HG03378 (cell line): ENCODE measurements at regions not wholly inside any gene's neighbourhood (a gene's known extent, or its start where the extent isn't known, plus 50 kb on each side); places are given as distances from the start of the nearest gene placed in this dataset.
"Not testable (repeated sequence)": the region's sequence is repeated elsewhere in the genome, so short reads cannot be mapped to it uniquely, and the experiment has no call there.

Source experiments
- ATAC-seq: cut with Tn5 transposase; IDR thresholded peaks from one replicate; pipeline ENCODE4 v1.9.1; 2021; ENCODE audit warnings: mild to moderate bottlenecking, moderate library complexity; ENCODE audit not compliant: unreplicated experiment

DNA sequence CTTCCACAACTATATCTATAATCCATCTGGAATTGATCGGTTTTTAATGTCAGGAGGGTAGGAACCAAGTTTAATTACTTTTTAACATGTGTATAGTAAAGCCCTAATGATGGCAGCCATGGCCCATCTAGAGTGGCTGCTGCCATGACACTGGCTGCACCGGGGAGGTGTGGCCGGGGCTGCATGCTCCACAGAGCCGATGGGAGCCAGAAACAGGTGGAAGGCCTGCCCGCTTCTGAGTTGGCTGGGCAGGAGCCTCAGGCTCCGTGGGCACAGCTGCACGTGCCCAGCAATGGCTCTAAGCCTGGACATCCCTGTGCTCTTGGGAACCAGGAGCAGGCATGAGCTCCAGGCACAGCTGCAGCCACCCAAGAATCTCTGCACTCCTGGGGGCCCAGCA is 73.0 kb downstream of the GBP6 start:
- no peak for ATAC-seq

DNA sequence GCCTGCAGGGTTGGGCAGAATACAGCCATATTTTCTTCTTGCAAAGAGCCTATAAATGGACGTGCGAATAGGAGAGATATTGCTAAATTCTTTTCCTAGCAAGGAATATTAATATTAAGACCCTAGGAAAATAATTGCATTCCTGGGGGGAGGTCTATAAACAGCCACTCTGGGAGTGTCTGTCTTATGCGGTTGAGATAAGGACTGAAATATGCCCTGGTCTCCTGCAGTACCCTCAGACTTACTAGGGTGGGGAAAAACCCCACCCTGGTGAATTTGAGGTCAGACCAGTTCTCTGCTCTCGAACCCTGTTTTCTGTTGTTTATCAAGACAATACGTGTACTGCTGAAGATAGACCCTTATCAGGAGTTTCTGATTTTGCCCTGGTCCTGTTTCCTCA is 74.4 kb downstream of the GBP6 start:
- not testable (repeated sequence) for ATAC-seq

DNA sequence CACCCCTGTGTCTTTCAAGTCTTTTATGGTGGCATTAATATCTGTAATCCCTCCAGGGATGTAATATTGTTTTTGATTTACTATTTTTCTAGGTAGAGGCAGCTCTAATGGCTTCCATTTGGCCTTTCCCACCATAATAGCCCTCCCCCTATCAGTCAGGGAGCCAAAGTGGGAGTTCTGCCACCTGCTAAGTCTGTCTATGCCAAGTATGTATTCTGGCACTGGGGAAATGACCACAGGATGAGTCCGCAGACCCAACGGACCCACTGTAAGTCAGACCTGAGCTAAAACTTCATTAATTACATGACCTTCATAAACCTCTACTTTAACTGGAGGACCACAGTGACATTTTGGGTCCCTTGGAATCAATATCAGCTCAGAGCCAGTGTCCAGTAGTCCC is 77.1 kb downstream of the GBP6 start:
- ATAC-seq = no peak

DNA sequence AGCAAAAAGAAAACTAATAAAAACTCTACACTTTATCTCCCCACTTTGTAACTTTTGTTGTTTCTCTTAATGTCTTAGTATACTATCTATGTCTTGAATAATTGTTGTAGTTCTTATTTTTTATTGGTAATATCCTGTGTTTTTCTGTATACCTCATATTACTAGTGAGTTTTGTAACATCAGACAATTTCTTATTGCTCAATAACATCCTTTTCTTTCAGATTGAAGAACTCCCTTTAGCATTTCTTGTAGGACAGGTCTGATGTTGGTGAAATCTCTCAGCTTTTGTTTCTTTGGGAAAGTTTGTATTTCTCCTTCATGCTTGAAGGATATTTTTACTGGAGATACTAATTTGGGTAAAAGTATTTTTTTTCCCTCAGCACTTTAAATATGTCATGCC is 79.8 kb upstream of the LRRC8B start:
- no peak for ATAC-seq

DNA sequence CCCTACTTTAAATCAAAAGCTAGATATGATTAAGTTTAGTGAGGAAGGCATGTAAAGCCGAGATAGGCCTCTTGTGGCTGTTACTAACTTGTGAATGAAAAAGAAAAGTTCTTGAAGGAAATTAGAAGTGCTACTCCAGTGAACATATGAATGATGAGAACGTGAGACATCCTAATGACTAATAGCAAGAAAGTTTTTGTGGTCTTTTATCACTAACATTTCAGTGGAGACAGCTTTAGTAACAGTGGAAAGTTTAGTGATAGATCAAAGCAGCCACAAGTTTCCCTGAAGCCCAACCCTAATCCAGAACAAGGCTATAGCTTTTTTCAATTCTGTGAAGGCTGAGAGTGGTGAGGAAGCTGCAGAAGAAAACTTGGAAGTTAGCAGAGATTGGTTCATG is 73.6 kb upstream of the LRRC8B start:
- peak; percentile 74 for ATAC-seq

- ATAC-seq = no peak
These were observed 71.3 kb upstream of the LRRC8B start for GRCh38 chr1:89453123-89453972.

DNA sequence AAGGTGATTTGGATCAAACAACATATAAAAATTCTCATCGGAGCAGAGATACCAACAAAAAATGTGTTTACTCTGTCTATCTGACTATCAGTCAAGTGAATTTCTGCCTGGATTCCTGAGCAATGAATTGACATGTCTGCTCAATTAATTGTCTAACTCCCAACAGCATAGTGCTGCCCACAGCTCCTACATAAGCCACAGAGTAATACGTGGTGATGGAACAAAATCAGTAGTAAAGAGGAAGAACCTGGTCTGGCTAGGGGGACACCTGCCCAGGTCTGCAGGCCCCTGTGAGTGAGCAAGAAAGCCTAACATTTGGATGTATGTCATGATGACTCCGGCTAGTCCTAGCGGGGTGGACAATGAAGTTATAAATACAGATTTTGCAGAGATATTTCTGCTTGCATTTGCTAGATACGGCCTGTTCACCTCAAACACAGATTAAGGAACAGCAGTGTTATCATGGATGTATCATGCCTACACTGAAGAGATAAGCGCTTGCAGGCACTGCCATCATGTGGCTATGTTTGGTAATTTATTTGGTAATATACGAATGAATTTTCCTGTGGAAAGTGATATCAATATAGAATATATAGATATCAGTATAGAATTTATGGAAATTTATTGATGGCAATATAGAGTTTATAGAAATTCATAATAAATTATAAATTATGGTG is 69.6 kb upstream of the LRRC8B start:
- ATAC-seq = no peak

GRCh38 chr1:89457046-89457445 is 67.6 kb upstream of the LRRC8B start:
- ATAC-seq = no peak

DNA sequence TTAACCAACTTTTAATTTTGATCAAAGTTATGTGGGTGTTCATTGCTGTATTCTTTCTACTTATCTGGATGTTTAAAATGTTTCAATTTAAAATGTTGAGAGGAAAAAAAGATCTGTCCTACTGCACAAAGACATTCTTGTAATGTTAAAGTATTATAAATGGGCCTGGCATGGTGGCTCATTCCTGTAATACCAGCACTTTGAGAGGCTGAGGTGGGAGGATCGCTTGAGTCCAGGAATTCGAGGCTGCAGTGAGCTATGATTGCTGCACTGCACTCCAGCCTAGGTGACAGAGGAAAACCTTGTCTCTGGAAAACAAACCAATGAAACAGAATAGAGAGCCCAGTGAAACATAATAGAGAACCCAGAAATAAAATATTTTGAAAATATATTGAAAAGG is 65.5 kb upstream of the LRRC8B start:
- no peak for ATAC-seq

DNA sequence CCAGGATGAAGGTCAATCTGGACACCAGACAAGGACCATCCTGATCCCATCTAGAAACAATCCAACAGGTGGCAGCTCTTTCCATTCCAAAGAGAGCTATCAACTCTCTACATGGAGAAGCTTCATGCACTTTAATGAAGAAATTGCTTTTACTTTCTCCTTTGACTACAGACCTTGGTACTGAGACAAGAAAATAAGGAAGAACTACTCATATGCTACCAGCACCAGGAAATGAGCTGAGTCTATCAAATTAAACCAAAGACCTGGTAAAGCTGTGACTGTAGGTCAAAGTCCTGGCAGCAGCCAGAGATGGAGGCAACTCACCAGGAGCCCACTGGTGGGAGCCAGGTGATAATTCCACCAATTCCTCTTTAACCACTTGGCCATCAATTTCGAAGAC is 64.3 kb upstream of the LRRC8B start:
- ATAC-seq = no peak

- ATAC-seq = no peak
These were observed 62.4 kb upstream of the LRRC8B start for GRCh38 chr1:89462250-89462649.

DNA sequence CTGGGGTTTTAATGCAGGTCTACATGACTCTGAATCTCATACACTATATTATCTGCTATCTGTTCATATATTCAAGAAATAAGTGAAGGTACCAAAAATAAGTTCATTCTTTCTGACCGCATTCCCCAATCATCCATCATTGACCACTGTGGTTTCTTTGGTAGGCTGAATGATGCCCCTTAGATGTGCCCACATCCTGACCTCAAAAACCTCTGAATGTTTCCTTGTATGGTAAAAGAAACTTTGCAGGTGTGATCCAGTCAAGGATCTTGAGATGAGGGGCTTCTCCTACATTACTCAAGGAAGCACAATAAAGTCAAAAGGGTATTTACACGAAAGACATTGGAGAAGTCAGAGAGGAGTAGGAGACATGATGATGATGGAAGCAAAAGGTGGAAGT is 60.6 kb upstream of the LRRC8B start:
- ATAC-seq = no peak

- ATAC-seq = peak; percentile 77
These were observed 59.4 kb upstream of the LRRC8B start for GRCh38 chr1:89465201-89465600.

- ATAC-seq = no peak
These were observed 58.2 kb upstream of the LRRC8B start for GRCh38 chr1:89466307-89466930.

- no peak for ATAC-seq
These were observed 52.4 kb upstream of the LRRC8B start for GRCh38 chr1:89472253-89472652.

DNA sequence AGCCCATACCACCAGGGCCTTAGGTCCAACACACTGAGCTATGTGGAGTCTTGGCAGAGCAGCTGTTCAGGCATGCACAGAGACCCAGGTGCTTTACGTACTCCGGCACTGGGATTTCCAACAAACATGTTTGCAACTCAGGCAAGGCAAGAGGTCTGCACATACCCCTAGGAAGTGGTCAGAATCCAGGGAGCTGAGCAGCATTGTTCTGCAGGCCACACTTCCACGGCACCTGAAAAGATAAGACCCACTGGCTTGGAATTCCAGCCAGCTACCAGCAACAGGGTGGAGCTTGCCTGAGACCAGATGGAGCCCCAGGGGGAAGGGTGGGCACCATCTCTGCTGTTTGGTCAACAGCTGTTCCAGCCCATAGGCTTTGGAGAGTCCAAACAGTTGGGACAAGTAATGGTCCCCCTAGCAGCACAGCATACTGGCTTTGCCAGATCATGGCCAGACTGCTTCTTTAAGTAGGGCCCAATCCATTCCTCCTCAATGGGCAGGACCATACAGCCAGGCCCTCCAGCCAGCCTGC is 51.7 kb upstream of the LRRC8B start:
- no peak for ATAC-seq
